HG03571 (cell line): ENCODE measurements at regions not wholly inside any gene's neighbourhood (a gene's known extent, or its start where the extent isn't known, plus 50 kb on each side); places are given as distances from the start of the nearest gene placed in this dataset.
A peak's percentile ranks its signal among the peaks of the same experiment; 100 is the strongest.

Experiments used
- ATAC-seq: cut with Tn5 transposase; IDR thresholded peaks from one replicate; pipeline ENCODE4 v1.9.1; 2021; ENCODE audit not compliant: unreplicated experiment

GRCh38 chr11:109153836-109154235, 268.2 kb upstream of the C11orf87 start:
- ATAC-seq, result no peak

- ATAC-seq, result peak; percentile 53
These were observed 266.7 kb upstream of the C11orf87 start for GRCh38 chr11:109155291-109155690.

- no peak for ATAC-seq
These were observed 257.0 kb upstream of the C11orf87 start for GRCh38 chr11:109165035-109165434.

GRCh38 chr11:109166441-109166840, 255.5 kb upstream of the C11orf87 start:
- ATAC-seq, result no peak

- ATAC-seq, result no peak
These were observed 248.5 kb upstream of the C11orf87 start for GRCh38 chr11:109173504-109173903.

GRCh38 chr11:109184376-109184775, 237.6 kb upstream of the C11orf87 start:
- ATAC-seq, result no peak

GRCh38 chr11:109192864-109193263, 229.1 kb upstream of the C11orf87 start:
- no peak for ATAC-seq

GRCh38 chr11:109193880-109194279, 228.1 kb upstream of the C11orf87 start:
- ATAC-seq, result no peak

GRCh38 chr11:109196016-109196415, 226.0 kb upstream of the C11orf87 start:
- no peak for ATAC-seq

- ATAC-seq, result no peak
These were observed 224.3 kb upstream of the C11orf87 start for GRCh38 chr11:109197656-109198055.

- ATAC-seq, result no peak
These were observed 218.8 kb upstream of the C11orf87 start for GRCh38 chr11:109203176-109203575.

GRCh38 chr11:109205312-109205711, 216.7 kb upstream of the C11orf87 start:
- no peak for ATAC-seq

GRCh38 chr11:109208121-109208520, 213.9 kb upstream of the C11orf87 start:
- no peak for ATAC-seq

- no peak for ATAC-seq
These were observed 212.4 kb upstream of the C11orf87 start for GRCh38 chr11:109209572-109209971.

GRCh38 chr11:109221190-109221589, 200.8 kb upstream of the C11orf87 start:
- ATAC-seq, result no peak

GRCh38 chr11:109222761-109223160, 199.2 kb upstream of the C11orf87 start:
- ATAC-seq, result no peak

GRCh38 chr11:109223451-109223850, 198.5 kb upstream of the C11orf87 start:
- no peak for ATAC-seq

GRCh38 chr11:109229682-109230081, 192.3 kb upstream of the C11orf87 start:
- no peak for ATAC-seq

GRCh38 chr11:109236188-109236587, 185.8 kb upstream of the C11orf87 start:
- ATAC-seq, result no peak

GRCh38 chr11:109236696-109237095, 185.3 kb upstream of the C11orf87 start:
- ATAC-seq, result no peak

- no peak for ATAC-seq
These were observed 184.4 kb upstream of the C11orf87 start for GRCh38 chr11:109237636-109238035.

GRCh38 chr11:109241988-109242536, 179.9 kb upstream of the C11orf87 start:
- ATAC-seq, result no peak

- no peak for ATAC-seq
These were observed 174.9 kb upstream of the C11orf87 start for GRCh38 chr11:109247071-109247470.
